ENCODE measurements at regions not wholly inside any gene's neighbourhood (a gene's known extent, or its start where the extent isn't known, plus 50 kb on each side); places are given as distances from the start of the nearest gene placed in this dataset.
A peak's percentile ranks its signal among the peaks of the same experiment; 100 is the strongest.

DNA sequence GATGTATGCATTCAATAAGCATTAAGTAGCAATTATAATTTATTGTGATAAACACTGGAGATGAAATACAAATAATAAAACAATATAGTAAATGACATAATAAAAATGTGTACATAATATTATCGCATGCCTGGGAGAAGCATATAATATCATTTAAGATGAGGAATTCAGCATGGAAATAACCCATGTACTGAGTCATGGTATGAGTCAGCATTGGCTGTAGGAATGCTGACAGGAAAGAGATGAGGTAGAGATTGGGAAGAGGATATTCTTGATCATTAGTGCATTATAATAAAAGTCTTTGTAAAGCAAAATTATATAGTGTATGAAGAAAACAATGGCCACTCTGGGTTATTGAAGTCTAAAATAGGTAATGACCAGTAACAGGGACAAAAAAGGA is 82.8 kb downstream of the MAGEB10 start:
- TF ChIP-seq SPI1 (IDR thresholded peaks at IDR 0.05; ENCODE audit: low read depth, low read length) (no peak), POLR2A (IDR thresholded peaks at IDR 0.05; ENCODE audit: low read depth, low read length) (no peak), POU2F2 (IDR thresholded peaks at IDR 0.05; ENCODE audit: low read depth, low read length) (no peak), POLR2AphosphoS5 (IDR thresholded peaks at IDR 0.05; ENCODE audit: low read depth, low read length) (no peak)
- FAIRE-seq, result no peak
- DNase-seq (ENCODE audit: insufficient read length, low spot score), result no peak

DNA sequence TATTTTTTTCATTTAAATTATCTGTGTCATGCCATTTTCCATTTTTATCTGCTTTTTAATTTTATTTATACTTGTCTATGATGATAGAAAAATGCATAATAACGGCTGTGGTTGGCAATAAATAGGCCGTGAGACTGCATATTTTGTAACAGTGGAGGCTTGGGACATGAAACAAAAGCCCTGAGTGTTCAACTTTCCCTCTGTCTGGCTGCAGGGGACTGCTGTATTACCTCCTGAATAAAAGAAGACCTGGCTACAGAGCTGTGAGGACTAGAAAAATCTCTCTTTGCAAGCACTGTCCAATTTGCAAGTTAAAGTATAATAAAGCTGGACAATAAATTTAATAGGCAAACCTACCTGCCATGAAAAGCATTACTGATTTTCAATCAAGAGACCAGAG is 82.1 kb downstream of the MAGEB10 start:
- no peak for FAIRE-seq
- TF ChIP-seq POLR2AphosphoS5 (IDR thresholded peaks at IDR 0.05; ENCODE audit: low read depth, low read length) (no peak), TAF1 (IDR thresholded peaks at IDR 0.05; ENCODE audit: low read depth, low read length) (no peak), SPI1 (IDR thresholded peaks at IDR 0.05; ENCODE audit: low read depth, low read length) (no peak), PAX5 (IDR thresholded peaks at IDR 0.05; ENCODE audit: insufficient read depth, low read length, severe bottlenecking) (no peak), POLR2A (IDR thresholded peaks at IDR 0.05; ENCODE audit: low read depth, low read length) (no peak), POU2F2 (IDR thresholded peaks at IDR 0.05; ENCODE audit: low read depth, low read length) (no peak)
- no peak for DNase-seq (ENCODE audit: insufficient read length, low spot score)

DNA sequence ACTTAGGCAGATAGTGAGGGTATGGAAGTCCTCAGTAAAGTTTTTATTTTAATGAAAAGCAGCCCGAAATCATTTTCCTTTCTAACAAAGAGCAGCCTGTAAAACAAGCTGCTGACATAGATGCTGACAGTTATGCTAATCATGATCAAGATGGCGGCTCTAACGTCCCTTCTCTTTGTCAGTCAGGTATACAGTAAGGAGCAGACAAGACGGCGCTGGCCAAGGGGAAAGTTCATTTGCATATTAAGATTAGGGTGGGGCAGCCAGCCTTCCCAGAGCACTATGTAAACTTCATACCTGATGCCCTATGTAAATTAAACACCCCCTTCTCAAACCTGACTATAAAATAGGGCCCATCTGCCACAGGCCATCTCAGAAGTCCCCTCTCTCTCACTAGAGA is 76.9 kb downstream of the MAGEB10 start:
- no peak for TF ChIP-seq POU2F2 (IDR thresholded peaks at IDR 0.05; ENCODE audit: low read depth, low read length)
- TF ChIP-seq POLR2A (IDR thresholded peaks at IDR 0.05; ENCODE audit: low read depth, low read length), result no peak
- TF ChIP-seq TAF1 (IDR thresholded peaks at IDR 0.05; ENCODE audit: low read depth, low read length), result no peak
- no peak for TF ChIP-seq PAX5 (IDR thresholded peaks at IDR 0.05; ENCODE audit: insufficient read depth, low read length, severe bottlenecking)
- no peak for TF ChIP-seq SPI1 (IDR thresholded peaks at IDR 0.05; ENCODE audit: low read depth, low read length)
- TF ChIP-seq POLR2AphosphoS5 (IDR thresholded peaks at IDR 0.05; ENCODE audit: low read depth, low read length), result no peak
- FAIRE-seq (no peak), DNase-seq (ENCODE audit: insufficient read length, low spot score) (no peak)

DNA sequence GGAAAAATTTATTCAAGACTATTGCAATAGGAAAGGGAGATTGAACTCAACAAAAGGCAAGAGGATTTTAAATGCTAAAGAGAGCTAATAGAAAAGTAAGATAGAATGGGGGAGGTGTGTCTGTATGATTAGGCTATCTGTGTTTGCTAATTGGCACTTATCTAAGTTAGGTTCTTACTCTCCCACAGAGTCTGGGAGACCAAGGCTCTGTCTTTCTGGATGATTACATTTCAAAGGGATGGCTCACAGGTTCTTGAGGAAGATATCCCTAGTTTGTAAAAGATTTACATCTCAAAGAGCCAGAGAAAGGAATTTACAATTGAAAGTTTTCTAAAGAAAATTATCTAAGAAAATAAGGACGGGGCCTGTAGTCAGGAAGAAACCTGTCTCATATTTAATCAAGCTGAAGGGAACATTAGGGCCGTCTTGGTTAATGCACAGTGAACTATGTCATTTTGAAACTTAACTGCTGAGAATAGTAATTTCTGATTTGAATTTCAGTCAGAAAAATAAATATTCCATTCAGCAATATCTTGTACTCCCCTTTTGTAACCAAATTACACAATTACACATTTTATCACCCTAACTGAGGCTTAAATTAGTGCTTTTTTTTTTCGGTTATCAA is 75.8 kb downstream of the MAGEB10 start:
- FAIRE-seq (peak; percentile 20), DNase-seq (ENCODE audit: insufficient read length, low spot score) (no peak)
- no peak for TF ChIP-seq POU2F2 (IDR thresholded peaks at IDR 0.05; ENCODE audit: low read depth, low read length)
- no peak for TF ChIP-seq POLR2AphosphoS5 (IDR thresholded peaks at IDR 0.05; ENCODE audit: low read depth, low read length)
- no peak for TF ChIP-seq SPI1 (IDR thresholded peaks at IDR 0.05; ENCODE audit: low read depth, low read length)
- TF ChIP-seq PAX5 (IDR thresholded peaks at IDR 0.05; ENCODE audit: insufficient read depth, low read length, severe bottlenecking), result no peak
- no peak for TF ChIP-seq POLR2A (IDR thresholded peaks at IDR 0.05; ENCODE audit: low read depth, low read length)
- no peak for TF ChIP-seq TAF1 (IDR thresholded peaks at IDR 0.05; ENCODE audit: low read depth, low read length)

DNA sequence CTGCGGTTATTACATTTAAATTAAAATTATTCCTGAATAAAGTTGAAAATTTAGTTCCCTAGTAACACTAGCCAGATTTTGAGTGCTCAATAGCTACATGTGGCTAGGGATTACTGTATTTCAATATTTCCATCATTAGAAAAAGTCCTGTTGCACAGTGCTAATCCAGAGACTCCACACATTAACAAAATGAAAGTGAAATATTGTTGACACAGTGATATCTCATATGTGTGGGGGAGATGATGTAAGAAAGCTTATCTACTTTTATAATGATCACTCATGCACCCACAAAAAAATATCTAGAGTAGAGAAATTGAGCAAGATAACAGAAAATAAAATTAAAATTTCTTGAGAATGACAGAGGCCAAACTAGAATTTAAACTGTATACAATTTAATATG is 74.9 kb downstream of the MAGEB10 start:
- no peak for TF ChIP-seq POLR2AphosphoS5 (IDR thresholded peaks at IDR 0.05; ENCODE audit: low read depth, low read length)
- no peak for TF ChIP-seq SPI1 (IDR thresholded peaks at IDR 0.05; ENCODE audit: low read depth, low read length)
- no peak for TF ChIP-seq POU2F2 (IDR thresholded peaks at IDR 0.05; ENCODE audit: low read depth, low read length)
- no peak for TF ChIP-seq TAF1 (IDR thresholded peaks at IDR 0.05; ENCODE audit: low read depth, low read length)
- TF ChIP-seq POLR2A (IDR thresholded peaks at IDR 0.05; ENCODE audit: low read depth, low read length), result no peak
- TF ChIP-seq PAX5 (IDR thresholded peaks at IDR 0.05; ENCODE audit: insufficient read depth, low read length, severe bottlenecking), result no peak
- DNase-seq (ENCODE audit: insufficient read length, low spot score), result no peak
- FAIRE-seq, result no peak

DNA sequence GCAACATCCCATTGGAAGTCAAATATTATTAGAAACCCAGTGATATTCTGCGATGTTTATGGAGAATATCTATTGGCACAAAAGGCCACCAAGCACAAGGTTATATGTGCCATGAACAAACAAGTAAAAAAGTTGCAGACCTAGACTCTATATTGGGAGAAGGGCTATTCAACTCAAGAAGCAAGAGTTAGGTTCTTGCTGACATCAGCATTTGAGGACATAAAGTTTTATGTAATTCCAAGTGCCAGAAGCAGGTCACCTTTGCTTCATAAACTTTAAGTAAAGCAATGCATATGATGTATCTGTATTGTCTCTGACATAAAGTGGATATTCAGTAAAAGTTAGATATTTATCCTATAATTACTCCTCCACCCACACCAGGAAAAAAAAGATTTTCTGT is 71.1 kb downstream of the MAGEB10 start:
- no peak for DNase-seq (ENCODE audit: insufficient read length, low spot score)
- TF ChIP-seq POLR2AphosphoS5 (IDR thresholded peaks at IDR 0.05; ENCODE audit: low read depth, low read length) (no peak), POU2F2 (IDR thresholded peaks at IDR 0.05; ENCODE audit: low read depth, low read length) (no peak), SPI1 (IDR thresholded peaks at IDR 0.05; ENCODE audit: low read depth, low read length) (no peak), PAX5 (IDR thresholded peaks at IDR 0.05; ENCODE audit: insufficient read depth, low read length, severe bottlenecking) (no peak), POLR2A (IDR thresholded peaks at IDR 0.05; ENCODE audit: low read depth, low read length) (no peak), TAF1 (IDR thresholded peaks at IDR 0.05; ENCODE audit: low read depth, low read length) (no peak)
- FAIRE-seq, result no peak
